GM20000 (cell line): ENCODE measurements at regions not wholly inside any gene's neighbourhood (a gene's known extent, or its start where the extent isn't known, plus 50 kb on each side); places are given as distances from the start of the nearest gene placed in this dataset.

Experiments
- DNase-seq: peaks from one replicate; pipeline ENCODE4 v3.0.0; 2012; ENCODE audit warnings: low spot score
- CTCF ChIP-seq: IDR thresholded peaks from 2 replicates; pipeline ENCODE4 v1.5.1; 2012; ENCODE audit warnings: mild to moderate bottlenecking, control low read depth; ENCODE audit errors: extremely low read depth, missing control alignments

DNA sequence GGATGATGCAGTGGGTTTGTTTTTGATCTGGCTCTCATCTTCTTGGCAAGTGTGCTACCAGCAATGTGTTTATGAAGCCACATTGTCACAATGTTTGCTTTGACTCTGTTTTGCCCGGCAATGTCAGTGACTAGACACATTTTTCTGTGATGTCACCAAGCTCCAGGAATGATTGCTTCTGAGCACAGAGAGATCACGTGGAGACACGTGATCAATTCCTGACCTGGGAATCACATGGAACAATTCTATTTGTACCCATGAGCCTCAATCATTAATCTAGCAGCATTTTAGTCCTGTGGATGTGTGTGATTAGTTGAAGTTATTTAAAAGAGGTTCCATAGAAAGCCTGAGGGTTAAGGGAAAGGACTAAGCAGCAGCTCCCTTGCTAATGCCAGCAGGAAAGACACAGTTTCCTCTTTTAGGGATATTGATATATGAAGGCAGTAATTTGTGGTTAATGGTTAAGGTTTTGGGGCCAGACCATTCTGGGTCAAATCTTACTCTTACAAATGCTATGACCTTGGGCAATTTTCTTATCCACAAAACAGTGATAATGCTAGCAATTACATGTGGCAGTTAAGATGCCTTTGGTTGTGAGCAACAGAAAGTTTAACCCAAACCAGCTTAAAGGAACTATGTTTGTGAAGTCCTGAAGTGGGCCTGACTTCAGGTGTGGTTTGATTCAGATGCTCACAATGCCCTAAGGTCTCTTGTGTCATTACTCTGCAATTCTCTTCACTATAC, 59.0 kb downstream of the FASLG start:
- no peak for TF ChIP-seq CTCF
- DNase-seq: no peak

GRCh38 chr1:172719066-172719627, 60.2 kb downstream of the FASLG start:
- no peak for DNase-seq
- TF ChIP-seq CTCF: no peak

DNA sequence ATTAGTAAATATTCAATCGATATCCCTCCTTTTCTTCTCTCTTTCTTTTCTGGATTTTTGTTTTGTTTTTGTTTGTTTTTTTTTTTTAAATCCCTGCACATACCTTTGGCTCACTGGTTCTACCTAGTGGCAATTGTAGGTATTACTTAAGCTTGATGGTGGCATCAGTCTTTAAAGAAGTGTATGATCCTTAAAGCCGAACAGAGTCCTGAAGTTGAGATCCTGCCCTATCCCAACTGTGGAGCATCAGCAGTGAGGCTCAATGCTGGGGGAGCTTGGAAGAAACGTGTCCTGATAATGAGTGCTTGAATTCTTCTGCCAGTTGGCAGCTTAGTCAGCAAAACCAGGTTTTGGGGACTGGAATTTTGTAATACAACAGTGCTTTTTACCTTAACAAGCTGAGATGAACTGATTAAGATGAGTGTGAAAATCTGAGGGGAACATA, 60.8 kb downstream of the FASLG start:
- TF ChIP-seq CTCF: peak; percentile 44
- DNase-seq: peak; percentile 44

DNA sequence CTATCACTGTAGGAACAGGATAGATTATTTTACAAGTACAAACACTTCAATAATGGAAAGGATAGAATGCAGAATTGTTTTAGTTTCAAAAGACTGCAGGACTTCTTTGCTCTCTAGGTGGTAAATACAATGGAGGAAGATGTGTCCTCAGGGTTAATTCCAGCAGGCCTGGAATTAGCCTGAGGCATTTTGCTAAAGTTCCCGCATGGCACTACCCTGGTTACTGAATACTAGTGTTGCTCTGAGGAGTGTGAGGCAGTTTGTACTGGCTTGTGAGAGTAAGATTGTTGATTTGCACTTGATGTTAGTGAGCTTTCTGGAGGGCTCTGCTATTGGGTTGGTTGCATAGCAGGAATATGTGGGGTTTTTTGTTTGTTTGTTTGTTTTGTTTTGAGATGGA, 61.4 kb downstream of the FASLG start:
- TF ChIP-seq CTCF: no peak
- DNase-seq: no peak

- TF ChIP-seq CTCF: no peak
- no peak for DNase-seq
Observed at GRCh38 chr1:172723251-172723650, 64.3 kb downstream of the FASLG start.

GRCh38 chr1:172724232-172724631, 65.3 kb downstream of the FASLG start:
- no peak for DNase-seq
- TF ChIP-seq CTCF: no peak

- peak; percentile 22 for DNase-seq
Observed at GRCh38 chr1:172724765-172725613, 66.1 kb downstream of the FASLG start.

More at GRCh38 chr1:172724765-172725613, 66.1 kb downstream of the FASLG start:
- no peak for TF ChIP-seq CTCF
